CD4-positive, alpha-beta T cell treated with Interleukin-17A for 4 hours (primary cell): ENCODE measurements at regions not wholly inside any gene's neighbourhood (a gene's known extent, or its start where the extent isn't known, plus 50 kb on each side); places are given as distances from the start of the nearest gene placed in this dataset.

Experiments used
- DNase-seq: peaks from one replicate; pipeline ENCODE4 v3.0.0-alpha.2; 2020; ENCODE audit warnings: mixed read lengths

- DNase-seq = no peak
Observed at GRCh38 chr13:109592770-109593169, 193.6 kb downstream of the IRS2 start.

- no peak for DNase-seq
Observed at GRCh38 chr13:109587689-109588088, 198.7 kb downstream of the IRS2 start.

DNA sequence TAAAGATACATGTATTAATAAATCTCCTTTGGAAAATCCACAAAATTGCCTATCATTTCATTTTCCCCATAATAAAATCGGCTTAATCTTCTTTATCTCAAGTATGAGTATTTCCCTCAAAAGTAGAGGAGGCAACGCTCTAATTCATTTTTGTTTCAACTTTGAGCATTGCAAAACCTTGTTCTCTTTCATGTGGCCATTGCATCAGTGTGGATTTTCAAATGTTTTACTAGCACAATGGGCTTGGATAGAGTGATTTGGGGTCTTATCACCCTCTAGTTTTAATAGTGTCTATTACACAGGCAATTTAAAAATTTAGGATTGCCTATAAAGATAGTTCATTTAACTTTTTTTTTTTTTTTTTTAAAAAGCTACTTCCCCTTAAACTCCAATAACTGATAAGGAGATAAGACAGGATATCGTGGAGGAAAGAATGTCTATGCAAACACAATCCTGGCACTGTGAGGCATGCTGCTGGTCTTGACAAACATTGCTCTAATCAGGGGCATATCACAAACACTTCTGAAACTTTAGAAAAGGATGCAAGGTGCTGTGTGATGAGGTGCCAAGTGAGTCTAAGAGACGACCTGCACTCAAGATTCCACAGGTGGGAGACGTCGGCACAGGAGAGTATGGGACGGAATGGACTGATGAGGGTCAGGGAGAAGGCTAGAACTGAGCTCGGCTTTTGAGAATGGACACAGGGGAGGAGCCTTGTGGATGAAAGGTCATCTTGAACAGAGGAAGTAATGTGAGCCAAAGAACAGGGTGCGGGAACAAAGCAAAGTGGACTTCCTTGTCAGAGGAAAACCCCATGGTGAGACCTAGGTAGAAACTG is 199.7 kb downstream of the IRS2 start:
- no peak for DNase-seq

GRCh38 chr13:109584844-109585361 is 201.5 kb downstream of the IRS2 start:
- no peak for DNase-seq

DNA sequence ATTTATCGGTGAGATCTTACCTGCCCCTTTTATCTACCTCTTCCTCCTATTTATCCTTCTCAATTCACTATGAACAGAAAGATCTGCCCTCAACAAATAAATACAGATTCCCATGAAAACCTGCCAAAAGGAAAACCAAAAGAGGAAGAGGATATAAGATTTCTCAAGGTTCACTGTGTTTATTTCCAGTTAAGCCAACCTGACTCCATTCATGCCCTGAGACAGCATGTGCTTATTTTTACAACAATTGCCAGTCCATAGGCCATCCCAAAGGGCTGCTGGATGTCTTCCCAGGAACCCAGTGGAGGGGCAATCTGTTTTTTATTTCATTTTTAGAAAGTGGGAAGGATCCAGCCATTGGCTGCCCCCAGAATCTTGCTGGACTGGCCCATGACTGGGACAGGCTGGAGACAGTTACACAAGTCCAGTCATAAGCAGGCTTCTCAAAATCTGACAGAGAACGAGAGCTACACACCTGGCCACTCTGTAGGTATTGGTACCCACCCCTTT is 209.1 kb downstream of the IRS2 start:
- DNase-seq = no peak

DNA sequence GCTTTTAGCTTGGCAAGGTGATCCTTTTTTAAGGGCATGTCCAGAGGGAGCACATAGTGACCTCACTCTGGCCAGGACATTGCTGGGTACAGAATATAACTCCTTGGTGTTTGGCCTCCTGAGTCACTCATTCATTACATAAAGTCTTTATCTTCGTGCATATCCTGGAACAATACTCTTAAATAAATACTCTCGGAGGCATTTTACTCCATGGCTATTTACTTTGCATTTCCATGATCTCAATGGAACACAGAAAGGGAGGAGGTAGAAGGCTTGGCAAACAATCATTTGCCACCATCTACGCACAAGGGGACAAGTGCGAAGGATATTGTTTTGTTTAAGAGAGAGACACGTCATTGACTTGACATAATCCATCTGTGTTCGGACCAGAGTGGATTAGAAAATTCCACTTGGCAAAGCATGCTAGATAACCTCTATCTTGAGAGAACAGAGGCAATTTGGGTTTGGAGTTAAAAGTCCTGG is 210.0 kb downstream of the IRS2 start:
- no peak for DNase-seq

GRCh38 chr13:109575821-109576220 is 210.6 kb downstream of the IRS2 start:
- DNase-seq = no peak

- no peak for DNase-seq
Observed at GRCh38 chr13:109572389-109572788, 214.0 kb downstream of the IRS2 start.

DNA sequence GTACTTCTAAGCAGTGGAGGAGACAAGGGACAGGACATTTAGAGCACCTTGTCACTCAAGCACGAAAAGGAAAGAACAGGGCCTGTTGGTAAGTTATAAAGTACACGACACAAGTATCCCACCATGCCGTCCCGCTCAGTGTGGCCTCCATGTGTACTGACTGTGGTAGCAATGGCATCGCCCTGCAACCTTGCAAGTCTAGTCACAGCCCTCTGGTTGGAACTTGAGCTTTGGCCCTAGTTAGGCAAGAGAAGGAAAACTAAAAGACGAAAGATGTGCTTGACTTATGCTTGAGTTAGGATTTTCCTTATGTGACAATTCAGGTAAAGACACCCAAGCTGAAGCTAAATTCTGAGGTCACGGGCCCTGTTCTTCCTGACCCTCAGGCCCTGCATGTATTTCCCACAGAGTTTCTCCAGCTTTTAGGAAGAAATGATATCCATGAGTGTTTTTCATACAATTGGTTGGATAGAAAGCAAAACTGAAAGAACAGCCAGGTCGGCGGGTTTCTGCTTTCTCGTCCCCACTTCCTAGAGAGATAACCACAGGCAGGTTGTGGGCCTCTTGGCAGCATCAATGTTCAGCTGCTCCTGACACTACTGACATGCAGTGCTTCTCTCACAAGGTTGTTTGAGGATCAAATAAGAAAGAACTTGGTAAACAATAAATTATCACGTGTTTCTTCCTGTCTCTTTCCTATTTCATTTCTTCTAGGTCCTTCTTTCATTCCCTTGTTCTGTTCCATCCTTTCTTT is 216.2 kb downstream of the IRS2 start:
- peak; percentile 33 for DNase-seq

DNA sequence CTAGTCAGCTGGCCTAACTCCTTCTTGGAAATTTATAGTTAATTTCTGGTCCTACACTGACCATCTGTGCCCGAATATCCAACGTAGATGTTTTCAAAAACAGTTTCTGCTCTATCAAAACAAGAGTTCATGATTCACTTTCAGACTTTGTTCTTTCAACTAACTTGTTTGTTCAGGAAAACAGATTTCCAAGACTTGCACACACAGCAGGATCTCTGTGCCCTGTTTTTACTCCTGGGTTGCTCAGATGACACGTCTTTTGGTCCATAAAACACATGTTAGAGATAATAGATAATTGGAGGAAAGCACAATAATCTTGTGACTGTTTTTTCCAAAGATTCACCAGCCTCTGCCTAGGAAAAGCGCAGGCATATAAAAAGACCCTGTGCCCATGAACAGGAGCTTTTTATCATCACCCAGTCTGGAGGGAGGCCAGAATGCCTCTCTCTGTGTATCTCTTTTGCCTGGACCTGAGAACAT is 218.0 kb downstream of the IRS2 start:
- DNase-seq = no peak

GRCh38 chr13:109567315-109567714 is 219.1 kb downstream of the IRS2 start:
- DNase-seq = no peak

- no peak for DNase-seq
Observed at GRCh38 chr13:109565877-109566276, 220.5 kb downstream of the IRS2 start.

GRCh38 chr13:109548374-109548773 is 238.0 kb downstream of the IRS2 start:
- DNase-seq = no peak

DNA sequence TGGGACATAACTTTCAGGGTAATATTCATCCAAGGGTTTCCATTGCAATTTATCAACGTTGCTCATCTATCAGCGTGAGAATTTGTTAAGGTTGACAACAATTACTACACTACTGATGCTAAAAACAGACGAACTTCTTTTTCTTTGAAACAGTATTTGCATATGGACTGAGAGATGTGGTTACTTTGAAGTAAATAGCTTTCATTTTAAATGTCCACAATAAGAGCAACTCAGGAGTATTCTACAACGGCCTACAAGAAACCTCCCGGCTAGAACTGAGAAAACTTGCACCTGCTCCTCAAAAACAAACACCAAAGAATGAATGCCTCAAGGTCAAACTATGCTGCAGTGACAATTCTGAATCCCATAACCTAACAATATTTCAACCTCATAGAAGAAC is 238.4 kb downstream of the IRS2 start:
- DNase-seq = no peak

- no peak for DNase-seq
Observed at GRCh38 chr13:109545931-109546330, 240.5 kb downstream of the IRS2 start.

GRCh38 chr13:109541081-109541480 is 245.3 kb downstream of the IRS2 start:
- no peak for DNase-seq

DNA sequence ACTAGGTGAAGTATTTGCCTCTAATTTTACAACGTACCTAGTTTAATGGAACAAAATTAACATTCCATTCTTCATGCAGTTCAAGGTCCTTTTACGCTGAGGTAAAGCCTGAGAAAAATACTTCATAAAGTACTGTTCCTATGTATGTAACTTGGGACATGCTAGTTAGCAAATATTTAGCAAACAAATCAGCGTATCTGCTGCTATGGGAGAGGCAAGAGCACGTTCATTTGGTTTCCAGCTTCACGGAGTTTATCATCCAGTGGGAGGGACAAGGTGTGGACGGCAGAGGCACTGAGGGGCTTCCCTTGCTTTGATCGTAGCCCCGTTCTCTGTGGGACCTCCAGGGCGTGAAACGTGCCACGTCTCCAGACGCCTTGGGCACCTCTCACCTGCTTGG is 248.8 kb downstream of the IRS2 start:
- DNase-seq = no peak

GRCh38 chr13:109533350-109533749 is 253.0 kb downstream of the IRS2 start:
- no peak for DNase-seq

- no peak for DNase-seq
Observed at GRCh38 chr13:109529964-109530363, 256.4 kb downstream of the IRS2 start.

DNA sequence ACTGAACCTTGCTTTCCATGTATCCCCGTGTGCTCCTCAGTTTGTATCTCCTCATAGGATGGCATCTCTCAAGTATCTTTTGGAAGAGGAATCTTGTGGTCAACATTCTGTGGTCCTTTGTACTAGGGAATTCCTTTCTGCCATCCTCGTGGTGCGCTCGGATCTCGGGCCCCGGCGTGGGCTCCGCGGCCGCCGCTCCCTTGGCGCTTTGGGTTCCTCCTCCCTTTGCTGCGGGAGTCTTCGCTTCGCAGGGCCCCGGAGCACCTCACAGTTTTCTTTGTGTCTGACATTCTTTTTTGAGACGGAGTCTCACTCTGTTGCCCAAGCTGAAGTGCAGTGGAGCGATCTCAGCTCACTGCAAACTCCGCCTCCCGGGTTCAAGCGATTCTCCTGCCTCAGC is 264.7 kb downstream of the IRS2 start:
- no peak for DNase-seq

GRCh38 chr13:109517517-109517916 is 268.9 kb downstream of the IRS2 start:
- DNase-seq = no peak

DNA sequence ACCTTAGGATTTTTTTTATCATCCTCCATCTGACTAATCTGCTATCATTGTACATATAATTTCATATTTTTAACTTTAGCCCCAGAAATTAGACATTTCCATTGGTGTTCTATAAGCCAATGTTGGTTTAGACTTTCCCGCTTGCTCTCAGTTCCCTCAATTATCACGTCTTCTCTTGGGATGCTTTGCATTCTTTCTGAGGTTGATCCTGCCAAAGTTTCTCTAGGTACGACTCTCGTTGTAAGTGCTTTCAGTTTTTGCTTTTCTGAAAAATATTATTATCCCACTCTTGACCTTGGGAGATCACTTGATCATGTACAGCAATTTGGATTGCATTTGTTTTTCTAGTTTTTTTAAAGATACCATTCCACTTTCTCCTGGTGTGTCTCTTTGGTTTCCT is 270.2 kb downstream of the IRS2 start:
- no peak for DNase-seq

DNA sequence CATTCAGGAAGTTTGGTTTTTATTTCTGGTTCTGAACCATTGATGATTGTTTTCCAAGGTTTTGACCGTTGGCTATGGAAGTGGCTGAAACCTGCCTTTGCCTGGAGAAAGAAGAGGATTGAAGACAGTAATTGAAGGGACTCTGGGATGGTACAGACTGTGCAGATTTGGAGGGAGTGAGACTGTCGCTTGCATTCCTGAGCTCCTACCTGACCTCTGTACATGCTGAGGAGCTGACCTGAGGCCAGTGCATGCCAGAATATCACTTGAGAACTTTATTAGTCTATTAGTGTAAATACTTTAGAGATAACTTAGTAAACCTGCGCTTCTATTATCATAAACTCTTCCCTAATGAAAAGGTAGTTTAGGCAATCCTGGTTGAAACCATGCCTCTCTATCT is 276.4 kb downstream of the IRS2 start:
- no peak for DNase-seq
